Epidermal melanocyte (primary cell): ENCODE measurements at regions not wholly inside any gene's neighbourhood (a gene's known extent, or its start where the extent isn't known, plus 50 kb on each side); places are given as distances from the start of the nearest gene placed in this dataset.
A peak's percentile ranks its signal among the peaks of the same experiment; 100 is the strongest.

Experiments
- DNase-seq: peaks from one replicate; pipeline ENCODE4 v3.0.0; 2011; ENCODE audit warnings: low spot score; ENCODE audit not compliant: insufficient read length

DNA sequence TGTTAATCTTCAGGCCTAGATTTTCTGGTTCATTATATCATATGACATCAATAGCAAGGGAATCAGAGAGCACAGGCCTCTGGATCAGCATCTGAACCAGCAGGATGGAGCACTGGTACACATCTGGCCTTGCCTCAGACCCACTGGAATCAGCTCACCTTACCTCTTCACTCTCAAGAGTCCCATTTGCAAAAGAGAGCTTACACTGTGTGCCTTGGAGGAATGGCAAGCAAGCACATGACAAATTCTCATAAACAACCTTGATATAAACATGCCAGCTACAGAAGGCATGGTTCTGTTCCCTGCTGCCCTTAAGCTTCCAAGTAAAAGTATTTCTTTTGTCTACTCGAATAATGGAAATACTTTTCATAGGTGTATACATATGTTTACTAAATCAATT, 128.6 kb upstream of the CPM start:
- DNase-seq = no peak

DNA sequence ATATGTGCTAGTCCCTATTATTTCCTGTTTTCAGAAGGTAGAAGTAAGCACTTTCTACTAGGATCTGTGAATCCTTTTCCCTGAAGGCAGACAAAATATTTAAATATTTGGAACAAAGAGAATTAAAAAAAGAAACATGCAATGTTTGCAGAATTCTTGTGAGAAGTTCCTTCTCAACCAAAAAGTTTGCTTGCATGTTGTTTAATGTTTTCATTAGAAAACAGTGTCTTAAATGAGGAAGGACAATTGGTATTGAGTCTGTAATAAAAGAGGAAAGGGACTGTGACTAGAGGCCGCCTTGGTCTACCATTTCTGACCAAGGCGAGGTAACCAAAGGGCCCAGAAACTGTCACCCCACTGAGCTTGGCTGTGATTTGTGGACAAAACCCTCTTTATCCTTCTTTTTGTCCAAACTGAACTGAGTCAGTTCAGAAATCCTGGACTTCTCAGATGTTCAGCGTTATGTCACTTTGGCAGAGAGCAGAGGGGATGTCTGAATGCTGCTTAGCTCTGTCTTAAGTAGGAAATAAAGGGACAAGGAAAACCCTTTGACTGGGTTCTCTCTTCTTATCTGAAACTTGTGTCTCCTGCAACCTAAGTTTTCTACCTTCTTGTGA, 129.8 kb upstream of the CPM start:
- DNase-seq = no peak

DNA sequence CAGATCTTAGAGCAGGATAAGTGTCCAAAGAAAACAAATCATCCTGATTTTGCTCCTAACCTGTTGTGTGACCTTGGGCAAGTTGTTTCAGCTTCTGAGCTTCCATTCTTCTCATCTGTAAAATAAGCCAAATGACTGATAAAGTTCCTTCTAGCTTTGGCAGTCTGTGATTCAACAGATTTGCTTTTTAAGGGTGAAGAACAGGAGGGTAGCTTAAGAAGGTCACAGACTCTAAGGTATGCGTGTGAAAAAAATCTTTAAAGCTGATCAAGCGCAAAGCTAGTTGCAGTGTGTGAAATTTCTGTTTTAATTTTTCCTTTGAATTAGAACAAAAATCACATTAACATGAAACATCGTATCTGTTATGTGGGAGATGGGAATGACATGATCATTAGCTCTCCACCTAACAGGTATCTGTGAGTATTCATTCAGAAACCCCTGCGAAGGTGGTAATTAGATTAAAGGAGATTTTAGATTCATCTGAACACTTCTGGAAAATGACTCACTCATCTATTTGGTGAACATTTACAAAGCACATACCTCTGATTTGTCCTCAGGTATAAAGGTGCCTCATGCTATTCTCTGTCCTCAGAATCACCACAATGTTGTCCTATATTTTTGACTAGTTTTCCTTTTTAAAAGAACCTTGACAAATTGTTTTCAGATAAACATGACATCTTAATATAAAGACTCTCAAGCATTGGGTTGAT, 131.9 kb upstream of the CPM start:
- DNase-seq = no peak

DNA sequence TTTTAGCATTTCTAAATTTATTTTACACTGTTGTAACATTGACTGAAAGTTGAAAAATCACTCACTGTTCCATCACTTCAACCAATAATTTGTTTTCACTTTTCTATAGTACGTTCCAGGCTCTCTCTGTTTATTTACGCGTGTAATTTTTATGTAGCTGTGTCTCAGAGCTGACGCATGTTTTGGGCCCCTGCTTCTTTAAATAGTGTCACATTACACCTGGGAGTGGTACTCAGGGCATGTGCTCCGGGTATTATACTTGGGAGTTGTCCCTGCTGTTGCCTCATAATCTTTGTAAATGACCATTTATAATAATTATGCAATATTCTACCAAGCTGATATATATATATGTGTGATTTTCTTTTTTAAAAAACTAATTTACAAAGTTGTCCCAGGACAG, 132.8 kb upstream of the CPM start:
- no peak for DNase-seq

DNA sequence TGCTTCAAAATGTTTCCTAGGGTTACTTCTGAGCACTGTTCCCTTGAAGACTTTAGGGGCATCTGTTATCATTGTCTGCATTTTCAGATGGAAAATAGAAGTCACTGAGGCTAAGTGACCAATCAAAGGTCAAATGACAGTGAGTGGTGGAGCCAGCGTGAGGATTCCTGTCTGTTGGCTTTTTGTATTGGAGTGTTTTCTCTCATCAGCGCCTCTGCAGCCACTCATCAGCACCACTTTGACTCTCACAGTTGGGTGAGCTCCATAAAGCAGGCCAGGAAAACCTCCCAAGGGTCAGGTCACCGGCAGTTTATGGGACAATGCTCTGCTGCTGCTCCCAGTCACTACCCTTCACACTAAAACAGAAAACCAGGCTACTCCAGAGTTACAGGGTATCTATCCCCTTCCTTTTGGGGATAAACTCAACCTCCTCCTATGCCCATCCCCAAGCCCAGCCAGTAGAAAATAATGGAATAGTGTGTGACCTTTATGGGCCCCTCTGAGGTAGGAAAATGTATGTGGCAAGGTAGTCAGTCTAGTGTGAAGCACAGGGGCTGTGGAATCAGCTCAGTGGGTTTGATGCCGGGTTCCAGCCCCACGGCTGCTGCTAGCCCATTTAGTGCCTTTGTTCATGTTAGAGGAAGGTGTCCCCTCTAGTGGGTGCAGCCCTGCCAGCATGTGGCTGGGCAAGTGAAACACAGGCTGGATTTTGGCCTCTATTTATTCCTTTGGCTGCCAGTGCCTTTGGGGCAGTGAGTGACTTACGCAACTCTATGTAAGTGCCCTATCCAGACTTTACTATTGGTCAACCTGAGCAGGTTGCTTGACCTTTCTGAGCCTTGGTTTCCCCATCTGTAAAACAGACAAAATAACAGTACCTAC, 133.8 kb upstream of the CPM start:
- no peak for DNase-seq

DNA sequence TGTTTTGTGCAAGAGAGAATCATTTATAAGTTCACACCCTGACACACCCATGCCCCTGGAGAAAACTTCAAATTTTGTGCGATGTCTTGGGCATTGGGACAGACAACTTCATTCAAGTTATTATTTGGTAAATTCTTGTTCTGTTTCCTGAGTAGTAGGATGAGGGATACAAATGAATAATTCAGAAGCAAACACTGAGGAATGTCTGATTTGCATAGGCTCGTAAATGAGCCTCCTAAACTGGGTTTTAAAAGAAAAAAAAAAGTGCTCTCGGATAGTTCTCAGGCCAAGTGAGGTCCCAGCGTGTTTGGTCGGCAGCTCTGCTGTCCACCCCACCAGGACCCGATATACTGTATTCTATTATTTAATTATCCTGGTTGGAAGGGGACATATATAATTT, 134.7 kb upstream of the CPM start:
- DNase-seq = no peak

DNA sequence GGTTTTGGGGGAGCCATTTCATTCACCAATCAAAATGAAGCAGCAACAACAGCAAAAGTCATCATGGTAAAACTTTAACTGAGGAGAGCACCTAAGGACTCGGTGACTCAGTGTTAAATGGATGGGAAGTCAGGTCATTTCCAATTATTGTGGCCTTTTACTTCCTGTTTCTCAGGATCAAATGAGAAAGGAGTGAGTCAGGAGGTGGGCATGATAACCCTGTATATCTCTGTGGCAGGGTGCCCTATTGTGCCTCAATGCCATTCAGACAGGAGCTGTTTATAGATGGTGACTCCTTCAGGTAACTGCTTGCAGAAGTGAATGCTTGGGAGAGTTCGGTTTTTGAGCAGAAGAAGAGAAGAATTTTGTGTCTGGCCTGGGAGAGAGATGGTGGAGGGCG, 135.5 kb upstream of the CPM start:
- DNase-seq = no peak

DNA sequence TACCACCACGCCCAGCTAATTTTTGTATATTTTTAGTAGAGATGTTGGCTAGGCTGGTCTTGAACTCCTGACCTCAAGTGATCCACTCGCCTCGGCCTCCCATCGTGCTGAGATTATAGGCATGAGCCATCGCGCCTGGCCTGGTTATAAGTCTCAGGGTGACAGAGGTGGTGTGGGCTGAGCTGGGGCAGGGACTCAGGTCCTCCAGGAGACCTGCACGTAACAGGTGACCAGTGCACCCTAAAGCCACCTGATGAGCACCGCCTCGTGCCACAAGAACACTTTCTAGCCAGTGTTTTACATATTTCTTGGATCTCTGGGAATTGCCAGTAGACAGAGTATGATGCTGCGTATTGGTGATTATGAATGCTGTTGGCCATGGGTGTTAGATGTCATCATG, 136.5 kb upstream of the CPM start:
- no peak for DNase-seq

DNA sequence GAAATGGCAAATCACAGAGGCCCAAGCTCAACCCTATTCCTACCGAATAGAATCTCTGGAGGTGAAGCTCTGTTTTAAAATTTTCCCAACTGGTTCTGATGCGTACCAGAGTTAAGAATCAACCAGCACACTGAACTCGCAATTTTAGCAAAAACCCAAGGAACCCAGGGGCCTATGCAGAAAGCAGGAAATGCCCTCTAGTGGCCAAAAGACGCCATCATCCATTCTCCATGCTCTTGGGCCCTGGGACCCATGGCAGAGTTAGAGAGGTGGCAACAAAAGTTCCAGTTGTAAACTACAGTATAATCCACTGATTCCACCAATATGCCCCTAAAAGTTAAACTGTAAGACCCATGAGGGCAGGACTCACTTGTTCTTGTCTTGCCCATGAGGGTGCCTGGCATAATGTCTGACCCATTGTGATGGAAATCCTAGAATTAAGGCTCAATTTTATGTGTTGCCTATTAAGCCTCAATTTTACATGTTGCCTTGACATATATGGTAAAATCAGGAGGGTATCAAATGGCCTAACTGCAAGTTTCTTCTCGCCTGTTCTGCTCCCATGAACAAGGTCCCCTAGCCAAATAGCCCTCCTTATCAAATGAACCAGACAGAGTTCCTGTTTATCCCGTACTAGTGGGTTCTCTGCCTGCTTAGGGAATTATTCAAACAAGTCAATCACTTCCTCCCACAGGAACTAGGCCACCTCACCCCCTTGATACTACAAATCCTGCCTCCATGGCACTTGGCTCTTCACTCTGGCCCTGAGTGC, 137.5 kb upstream of the CPM start:
- DNase-seq = peak; percentile 48

DNA sequence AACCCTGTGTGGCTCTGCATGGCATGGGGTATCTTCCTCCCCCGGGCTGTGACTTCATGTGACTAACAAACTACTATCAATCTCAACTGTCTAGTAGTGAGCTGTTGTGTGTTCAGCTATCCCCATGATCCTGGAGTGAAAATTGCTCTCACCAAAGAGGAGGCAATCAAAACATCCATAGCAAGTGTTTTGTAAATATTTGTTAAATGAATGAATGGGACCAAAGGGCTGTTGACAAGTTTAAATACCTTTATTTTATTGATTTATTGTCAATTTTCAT, 138.1 kb upstream of the CPM start:
- no peak for DNase-seq

DNA sequence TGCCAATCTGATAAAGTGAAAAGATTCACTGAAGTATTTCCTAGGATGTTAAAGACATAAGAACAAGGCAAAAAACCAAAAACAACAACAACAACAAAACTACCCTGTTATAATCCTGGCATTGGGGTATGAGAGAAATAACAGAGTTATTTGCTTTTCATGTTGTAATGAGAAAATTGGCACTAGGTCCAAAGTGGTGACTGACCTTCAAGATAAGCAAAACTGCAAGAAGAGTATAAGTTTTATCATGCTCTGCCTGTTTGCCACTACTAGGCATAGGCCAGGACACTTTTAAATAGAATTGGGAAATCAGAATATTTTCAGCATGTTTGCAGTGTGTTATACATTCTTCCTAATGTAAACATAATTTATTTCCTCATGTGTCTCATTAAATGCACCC, 140.1 kb upstream of the CPM start:
- DNase-seq = no peak

DNA sequence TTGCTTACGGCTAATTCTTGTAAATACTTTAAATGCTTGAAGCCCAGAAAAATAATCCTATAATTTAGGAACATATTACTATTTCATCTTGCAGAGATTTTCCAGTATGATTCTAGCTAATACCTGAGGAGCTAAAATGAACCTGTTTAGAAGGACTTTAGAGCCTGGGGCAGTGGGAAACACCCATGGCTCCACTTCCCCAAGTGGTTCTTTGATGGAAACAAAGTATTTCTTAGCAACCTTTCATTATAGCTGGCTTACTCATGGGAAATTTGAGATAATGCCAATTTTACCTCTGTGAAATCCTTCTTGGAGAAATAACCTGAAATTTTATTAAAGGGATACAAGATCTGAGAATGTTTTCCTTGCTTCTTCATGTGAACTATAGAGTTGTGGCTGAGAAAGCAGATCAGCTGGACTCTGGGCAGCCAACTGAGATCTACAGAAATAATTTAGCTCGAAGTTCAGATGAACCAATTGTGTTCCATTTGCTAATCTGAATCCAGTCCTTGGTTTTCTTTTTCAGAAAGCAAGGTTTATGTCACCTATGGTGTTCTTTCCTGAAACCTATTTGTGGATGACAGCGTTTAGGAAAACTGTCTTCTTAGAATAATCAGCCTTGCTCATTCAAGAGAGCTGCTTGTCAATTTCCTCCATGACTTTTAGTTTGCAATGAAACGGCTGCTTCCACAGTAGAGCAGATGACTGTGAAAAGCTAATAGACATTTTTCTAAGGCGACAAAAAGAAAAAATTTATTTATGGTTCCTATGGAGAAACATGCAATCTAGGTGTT, 141.8 kb upstream of the CPM start:
- DNase-seq = no peak

DNA sequence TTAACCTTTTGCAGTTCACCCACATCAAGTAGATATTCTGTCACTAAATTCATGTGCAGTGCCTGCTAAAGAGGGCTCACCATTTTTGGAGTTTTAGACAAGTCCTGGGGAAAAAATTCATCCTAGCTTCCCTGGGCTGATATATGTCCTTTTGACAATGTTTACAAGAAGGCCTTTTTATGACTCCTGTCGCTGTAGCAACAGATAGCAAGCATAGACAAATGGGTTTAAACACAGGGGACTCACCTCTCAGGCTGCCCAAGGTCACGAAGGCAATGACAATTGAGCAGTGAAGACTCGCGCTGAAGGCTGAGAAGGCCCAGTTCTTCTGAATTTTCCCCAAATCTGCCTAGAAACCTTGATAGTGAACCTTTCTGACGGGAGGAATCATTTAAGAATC, 150.7 kb upstream of the CPM start:
- no peak for DNase-seq

DNA sequence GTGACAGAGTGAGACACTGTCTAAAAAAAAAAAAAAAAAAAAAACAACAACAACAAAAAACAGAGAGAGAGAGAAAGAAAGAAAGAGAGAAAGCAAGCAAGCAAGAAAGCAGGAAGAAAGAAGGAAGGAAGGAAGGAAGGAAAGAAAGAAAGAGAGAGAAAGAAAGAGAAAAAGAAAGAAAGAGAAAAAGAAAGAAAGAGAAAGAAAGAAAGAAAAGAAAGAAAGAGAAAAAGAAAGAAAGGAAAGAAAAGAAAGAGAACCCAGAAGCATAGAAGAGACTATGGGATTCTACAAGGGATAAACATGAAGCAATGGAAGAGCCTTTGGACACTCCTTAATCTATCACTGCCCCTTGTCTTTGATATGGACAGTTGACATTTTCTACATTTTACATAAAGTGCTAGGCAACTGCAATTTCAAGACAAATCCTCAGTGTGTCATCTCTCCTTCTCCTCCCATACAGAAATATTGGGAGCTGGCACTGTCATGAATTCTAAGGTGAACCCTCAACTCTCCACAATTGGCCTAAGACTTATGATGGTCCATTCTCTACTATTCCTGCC, 151.9 kb upstream of the CPM start:
- DNase-seq = no peak

DNA sequence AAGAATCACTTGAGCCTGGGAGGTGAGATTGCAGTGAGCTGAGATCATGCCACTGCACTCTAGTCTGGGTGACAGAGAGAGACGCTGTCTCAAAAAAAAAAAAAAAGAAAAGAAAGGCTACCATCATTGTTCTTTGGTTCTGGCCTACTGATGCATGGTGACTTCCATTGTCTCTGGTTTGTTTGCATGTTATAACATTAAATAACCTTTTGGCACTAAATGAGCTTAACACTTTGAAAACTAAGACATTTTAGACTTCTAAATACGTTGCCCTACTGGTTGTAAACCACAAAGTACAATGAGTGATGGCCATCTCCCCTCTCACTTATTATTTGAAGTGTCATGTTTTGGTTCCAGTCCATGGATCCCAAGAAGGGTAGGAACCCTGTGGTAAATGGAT, 152.9 kb upstream of the CPM start:
- DNase-seq = no peak

DNA sequence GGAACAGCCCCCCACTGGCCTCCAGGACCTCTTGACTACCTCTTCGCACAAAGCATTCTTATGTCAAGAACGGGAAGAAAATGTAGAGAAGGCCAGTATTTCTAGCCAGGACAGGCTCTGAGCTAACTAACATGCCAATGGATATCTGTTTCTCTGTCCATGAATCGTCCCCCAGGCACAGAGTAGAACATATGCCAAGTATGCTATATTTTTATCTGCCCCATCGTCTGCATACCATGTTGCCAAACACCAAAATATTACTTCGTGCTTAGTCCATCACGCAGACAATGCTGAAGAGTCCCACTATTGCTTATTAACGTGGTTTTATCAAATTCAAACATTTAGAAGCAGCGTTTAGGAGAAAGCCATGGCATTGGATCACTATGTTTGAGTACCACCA, 151.4 kb upstream of the CPSF6 start:
- DNase-seq = no peak

DNA sequence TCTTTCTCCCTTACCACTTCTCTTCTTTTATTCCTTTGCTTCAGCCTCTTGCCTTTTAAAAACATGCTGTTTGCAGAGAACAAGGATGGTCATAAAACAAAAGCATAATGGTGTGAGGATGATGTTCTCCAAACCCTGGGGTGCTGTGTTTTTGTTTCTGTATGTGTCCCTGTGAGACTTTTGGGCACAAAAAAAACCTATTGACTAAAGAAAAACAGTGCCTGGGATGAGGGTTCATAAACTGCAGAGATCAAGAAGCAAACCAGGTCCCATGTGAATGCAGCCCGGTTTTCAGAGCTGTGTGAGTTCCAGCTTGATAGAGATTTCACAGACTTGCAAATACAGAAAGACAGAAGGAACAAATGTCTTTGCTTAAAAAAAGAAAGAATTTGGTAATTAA, 148.6 kb upstream of the CPSF6 start:
- no peak for DNase-seq

DNA sequence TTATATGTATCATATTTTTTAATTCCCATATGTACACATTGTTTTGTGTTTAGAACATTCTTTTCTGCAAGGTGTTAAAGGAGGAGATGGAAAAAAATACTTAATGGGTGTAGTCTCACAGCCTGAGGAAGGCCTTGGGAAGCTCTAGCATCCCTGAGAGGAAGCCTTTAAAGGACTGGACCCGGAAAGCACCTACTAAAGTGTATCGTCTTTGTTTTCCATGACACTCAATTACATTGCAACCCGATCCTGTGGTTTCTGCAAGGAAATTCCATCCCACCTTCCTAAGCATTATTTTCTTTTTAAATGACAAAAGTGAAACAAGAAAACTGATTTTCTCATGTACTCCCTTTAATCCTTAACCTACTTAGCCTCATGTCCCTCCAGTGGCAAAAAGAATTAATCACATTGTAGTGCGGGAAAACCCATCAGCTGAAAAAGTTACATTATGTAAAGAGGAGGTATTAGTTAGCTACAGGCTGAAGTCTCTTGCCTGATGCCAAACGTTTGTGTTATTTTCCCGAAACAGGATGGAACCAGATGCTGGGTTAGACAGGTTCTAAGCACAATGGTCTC, 147.8 kb upstream of the CPSF6 start:
- no peak for DNase-seq

DNA sequence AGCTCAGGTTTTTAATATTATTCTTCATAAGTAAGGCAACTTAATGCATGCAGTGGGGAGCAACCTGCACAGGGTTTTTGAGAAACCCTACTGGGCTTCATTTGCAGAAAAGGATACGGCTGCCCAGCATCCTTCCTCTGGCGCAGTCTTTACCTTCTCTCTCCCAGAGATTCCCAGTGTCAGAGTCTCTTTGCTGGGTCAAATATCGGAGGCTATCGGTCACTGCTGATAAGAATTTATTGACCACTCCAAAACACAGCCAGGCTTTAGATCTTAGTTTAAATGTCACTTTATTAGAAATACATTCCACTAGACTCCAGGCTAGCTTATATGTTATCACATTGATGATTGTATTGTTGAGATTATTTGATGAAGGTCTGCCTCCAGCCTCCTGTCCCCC, 147.2 kb upstream of the CPSF6 start:
- DNase-seq = no peak

DNA sequence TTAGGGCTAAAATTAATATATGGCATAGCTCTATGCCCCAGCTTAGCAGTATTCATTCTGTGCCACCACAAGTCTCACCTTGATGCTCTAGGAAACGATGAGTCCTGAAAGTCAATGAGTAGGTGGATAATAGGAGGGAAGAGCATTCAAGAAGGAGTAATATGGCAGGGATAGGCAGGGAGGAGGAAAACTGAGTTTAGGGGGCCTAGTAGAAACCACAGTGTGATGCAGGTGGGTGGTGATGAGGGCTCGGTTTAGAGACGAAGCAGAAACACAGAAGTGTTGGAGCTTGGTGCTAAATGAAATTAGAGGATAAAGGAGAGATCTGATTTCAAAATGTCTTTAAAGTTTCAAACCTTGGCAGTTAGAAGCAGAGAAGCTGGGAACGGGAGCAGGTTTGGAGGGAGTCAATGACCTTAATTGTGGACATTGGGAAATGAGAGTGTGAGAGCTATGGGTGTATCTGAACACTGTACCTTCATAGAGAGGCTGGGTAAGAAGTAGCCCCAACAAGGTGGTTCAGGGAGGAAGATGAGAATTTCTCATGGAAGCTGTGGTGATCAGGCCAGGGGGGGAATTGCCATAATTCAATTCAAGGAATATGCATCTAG, 144.7 kb upstream of the CPSF6 start:
- no peak for DNase-seq
